OCI-LY7 (cell line): ENCODE measurements at regions not wholly inside any gene's neighbourhood (a gene's known extent, or its start where the extent isn't known, plus 50 kb on each side); places are given as distances from the start of the nearest gene placed in this dataset.

Experiments
- BruUV-seq: library from RNA; stranded (reverse); fragments of 400-500 nt; replicated peaks from 2 replicates; lab custom pipeline; 2021; lab: Mats Ljungman, UMichigan
- CTCF ChIA-PET: fragments of 300-600 bp; sonication (Branson Sonifier 250); formaldehyde crosslinking; loops from one replicate; lab custom pipeline; 2022; ENCODE audit warnings: antibody characterized with exemption; ENCODE audit not compliant: unreplicated experiment; lab: Charles Lee
- POLR2A ChIA-PET: fragments of 300-600 bp; sonication (Branson Sonifier 250); formaldehyde crosslinking; loops from one replicate; lab custom pipeline; 2022; ENCODE audit warnings: antibody characterized with exemption; lab: Charles Lee
- DNase-seq: peaks from one replicate; pipeline ENCODE4 v3.0.0-alpha.2; 2015; ENCODE audit warnings: low spot score
- H2AFZ ChIP-seq: fragments of 200-600 bp; sonication (generic), shearing (Covaris generic); 2 replicates; pipeline ENCODE4 v1.6.1; 2014; ENCODE audit warnings: mild to moderate bottlenecking, antibody characterized with exemption, low read length, moderate library complexity
- H3K27ac ChIP-seq: fragments of 200-600 bp; sonication (generic); 2 replicates; pipeline ENCODE4 v1.5.1; 2014; ENCODE audit warnings: mixed run types, low read depth, mild to moderate bottlenecking, moderate library complexity, low read length, inconsistent platforms; ENCODE audit not compliant: poor library complexity, severe bottlenecking
- H3K36me3 ChIP-seq: fragments of 200-600 bp; sonication (generic); 2 replicates; pipeline ENCODE4 v1.6.1; 2014; ENCODE audit warnings: mild to moderate bottlenecking, antibody characterized with exemption, low read length, moderate library complexity, mixed read lengths; ENCODE audit not compliant: insufficient read depth
- H3K4me1 ChIP-seq: fragments of 200-600 bp; sonication (generic); 2 replicates; pipeline ENCODE4 v1.5.1; 2014; ENCODE audit warnings: mild to moderate bottlenecking, low read length; ENCODE audit not compliant: insufficient read depth, poor library complexity, severe bottlenecking
- H3K4me2 ChIP-seq: fragments of 200-600 bp; sonication (generic); 2 replicates; pipeline ENCODE4 v1.6.1; 2014; ENCODE audit warnings: mild to moderate bottlenecking, low read length
- H3K4me3 ChIP-seq: fragments of 200-600 bp; sonication (generic); 2 replicates; pipeline ENCODE4 v1.5.1; 2014; ENCODE audit warnings: mild to moderate bottlenecking, low read depth, low read length; ENCODE audit not compliant: poor library complexity, severe bottlenecking
- H3K79me2 ChIP-seq: fragments of 200-600 bp; sonication (generic); 2 replicates; pipeline ENCODE4 v1.6.1; 2016; ENCODE audit warnings: low read depth, mild to moderate bottlenecking, low read length, moderate library complexity, mixed read lengths; ENCODE audit not compliant: insufficient read depth
- H3K9me2 ChIP-seq: fragments of 200-600 bp; sonication (generic); 2 replicates; pipeline ENCODE4 v1.6.1; 2016; ENCODE audit warnings: mild to moderate bottlenecking, low read length, mixed read lengths; ENCODE audit not compliant: insufficient read depth
- H3K9me3 ChIP-seq: fragments of 200-600 bp; sonication (generic); 2 replicates; pipeline ENCODE4 v1.6.1; 2014; ENCODE audit warnings: mild to moderate bottlenecking, mixed run types, low read length, mixed read lengths
- H4K20me1 ChIP-seq: fragments of 200-600 bp; sonication (generic); 2 replicates; pipeline ENCODE4 v1.6.1; 2014; ENCODE audit warnings: mild to moderate bottlenecking, antibody characterized with exemption, low read length, moderate library complexity, mixed read lengths; ENCODE audit not compliant: insufficient read depth
- CTCF ChIP-seq: fragments of 200-600 bp; sonication (generic); conservative IDR thresholded peaks from 2 replicates; pipeline ENCODE4 v1.5.1; 2014; ENCODE audit warnings: mild to moderate bottlenecking, antibody characterized with exemption, low read length, moderate library complexity, mixed read lengths
- EZH2phosphoT487 ChIP-seq: fragments of 200-600 bp; sonication (generic); IDR thresholded peaks from 2 replicates; pipeline ENCODE4 v1.6.1; 2018; ENCODE audit warnings: low read depth, borderline replicate concordance, mild to moderate bottlenecking, mixed run types, antibody characterized with exemption, low read length, moderate library complexity, mixed read lengths
- intact Hi-C: fragments of 100-400 bp; cut with micrococcal nuclease; formaldehyde crosslinking; loops from one replicate; pipeline ENCODE4 v1.10.0; 2022; ENCODE audit not compliant: unreplicated experiment

GRCh38 chr12:104835317-104835716 is 122.8 kb downstream of the SLC41A2 start:
- H3K79me2 ChIP-seq = no peaks in the 10 kb centered on the region
- ChIA-PET POLR2A (interaction anchor here (0.7 kb wide), 2 partner anchors 9 to 120 kb away, joined by 3 read pairs; no protein-coding TSS in a partner anchor), CTCF (no interaction called here)
- TF ChIP-seq EZH2phosphoT487 (no peak), CTCF (no peak)
- no peak overlapping the region for H3K4me3 ChIP-seq
- no peaks in the 10 kb centered on the region for H4K20me1 ChIP-seq
- H3K4me2 ChIP-seq = no peak overlapping the region
- no peak for DNase-seq
- H3K9me2 ChIP-seq = no peaks in the 10 kb centered on the region
- H2AFZ ChIP-seq = no peak overlapping the region
- no peaks in the 10 kb centered on the region for H3K36me3 ChIP-seq
- BruUV-seq = no TSS peak
- no peak overlapping the region for H3K27ac ChIP-seq
- H3K9me3 ChIP-seq = no peaks in the 10 kb centered on the region
- H3K4me1 ChIP-seq = no peaks in the 10 kb centered on the region
- intact Hi-C loops = no loop called here

- no peaks in the 10 kb centered on the region for H3K9me3 ChIP-seq
- intact Hi-C loops = no loop called here
- H2AFZ ChIP-seq = no peak overlapping the region
- no peaks in the 10 kb centered on the region for H3K36me3 ChIP-seq
- POLR2A ChIA-PET = interaction anchor here (0.7 to 1.6 kb wide), 6 partner anchors 15 to 1121 kb away, joined by 3 to 4 read pairs (median 3); no protein-coding TSS in a partner anchor
- H3K4me2 ChIP-seq = no peak overlapping the region
- CTCF ChIA-PET = interaction anchor here (0.8 kb wide), 1 partner anchor 376 kb away, joined by 3 read pairs; no protein-coding TSS in a partner anchor
- H3K79me2 ChIP-seq = no peaks in the 10 kb centered on the region
- H4K20me1 ChIP-seq = no peaks in the 10 kb centered on the region
- no peak for TF ChIP-seq EZH2phosphoT487
- TF ChIP-seq CTCF = no peak
- no peaks in the 10 kb centered on the region for H3K9me2 ChIP-seq
- no peak for DNase-seq
- BruUV-seq = no TSS peak
- no peak overlapping the region for H3K27ac ChIP-seq
- H3K4me3 ChIP-seq = no peak overlapping the region
- no peaks in the 10 kb centered on the region for H3K4me1 ChIP-seq
These were observed 123.5 kb downstream of the SLC41A2 start for GRCh38 chr12:104834607-104835006.

GRCh38 chr12:104833756-104834155 is 124.3 kb downstream of the SLC41A2 start:
- no peaks in the 10 kb centered on the region for H3K4me1 ChIP-seq
- ChIA-PET CTCF (interaction anchor here (0.8 kb wide), 1 partner anchor 375 kb away, joined by 3 read pairs; no protein-coding TSS in a partner anchor), POLR2A (interaction anchor here (0.7 to 1.6 kb wide), 8 partner anchors 14 to 1122 kb away, joined by 3 to 4 read pairs (median 3); no protein-coding TSS in a partner anchor)
- no peaks in the 10 kb centered on the region for H3K79me2 ChIP-seq
- intact Hi-C loops = no loop called here
- H2AFZ ChIP-seq = no peak overlapping the region
- H3K9me3 ChIP-seq = no peaks in the 10 kb centered on the region
- no peaks in the 10 kb centered on the region for H3K36me3 ChIP-seq
- H3K27ac ChIP-seq = no peak overlapping the region
- H3K4me2 ChIP-seq = no peak overlapping the region
- TF ChIP-seq EZH2phosphoT487 = no peak
- TF ChIP-seq CTCF = no peak
- no peak overlapping the region for H3K4me3 ChIP-seq
- H3K9me2 ChIP-seq = no peaks in the 10 kb centered on the region
- no peaks in the 10 kb centered on the region for H4K20me1 ChIP-seq
- no peak for DNase-seq
- no TSS peak for BruUV-seq
